HG02623 (cell line): ENCODE measurements at regions not wholly inside any gene's neighbourhood (a gene's known extent, or its start where the extent isn't known, plus 50 kb on each side); places are given as distances from the start of the nearest gene placed in this dataset.
"Not testable (repeated sequence)": the region's sequence is repeated elsewhere in the genome, so short reads cannot be mapped to it uniquely, and the experiment has no call there.

Experiments
- ATAC-seq: cut with Tn5 transposase; IDR thresholded peaks from one replicate; pipeline ENCODE4 v1.9.1; 2021; ENCODE audit warnings: moderate library complexity; ENCODE audit not compliant: unreplicated experiment

DNA sequence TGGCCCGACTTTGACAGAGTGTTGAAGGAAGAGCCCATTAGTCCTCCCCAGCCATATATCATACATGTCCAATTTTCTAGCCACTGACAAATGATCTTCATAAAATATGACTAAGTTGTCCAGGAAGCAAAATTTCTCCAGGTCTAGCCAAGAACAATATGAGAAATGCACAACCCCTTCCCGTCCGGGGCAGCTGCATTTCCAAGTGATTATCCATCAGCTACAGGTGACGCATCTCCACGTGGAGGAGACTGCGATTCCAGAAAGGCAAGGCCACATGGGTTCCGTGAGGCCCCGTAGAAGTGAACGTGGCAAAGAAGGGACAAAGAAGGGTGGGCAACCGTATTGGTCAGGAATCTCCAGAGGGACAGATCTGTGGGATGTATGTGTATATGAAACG is 118.6 kb downstream of the ATP6V0E2 start:
- not testable (repeated sequence) for ATAC-seq

DNA sequence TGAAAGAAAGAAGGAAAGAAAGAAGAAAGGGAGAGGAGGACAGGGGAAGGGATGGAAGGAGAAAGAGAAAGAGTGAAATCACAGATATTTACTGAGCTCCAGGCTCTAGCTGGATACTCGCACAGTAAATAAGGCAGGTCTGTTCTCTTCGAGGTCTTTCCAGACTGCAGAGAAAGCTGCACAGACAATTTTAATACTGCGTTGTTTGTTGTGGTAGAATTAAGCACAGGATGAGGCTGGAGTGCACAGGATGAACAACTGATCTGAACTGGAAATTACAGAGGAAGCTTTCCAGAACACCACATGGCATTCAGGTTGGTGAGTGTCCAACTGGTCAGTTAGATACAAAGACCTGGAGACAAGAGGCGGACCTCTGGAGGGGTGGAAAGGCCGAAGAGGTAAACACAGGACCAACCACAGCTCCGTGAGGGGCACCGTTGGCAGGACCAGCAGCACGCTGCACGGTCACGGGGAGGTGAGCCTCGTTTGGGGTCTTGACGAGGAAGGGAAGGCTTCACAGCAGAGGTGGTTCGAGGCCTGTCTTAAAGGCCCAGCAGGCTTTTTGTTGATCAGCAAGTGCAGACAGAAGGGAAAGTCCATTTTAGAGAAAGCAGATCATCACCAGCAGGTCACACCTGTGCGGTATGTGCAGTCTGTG is 121.7 kb downstream of the ATP6V0E2 start:
- ATAC-seq = not testable (repeated sequence)

DNA sequence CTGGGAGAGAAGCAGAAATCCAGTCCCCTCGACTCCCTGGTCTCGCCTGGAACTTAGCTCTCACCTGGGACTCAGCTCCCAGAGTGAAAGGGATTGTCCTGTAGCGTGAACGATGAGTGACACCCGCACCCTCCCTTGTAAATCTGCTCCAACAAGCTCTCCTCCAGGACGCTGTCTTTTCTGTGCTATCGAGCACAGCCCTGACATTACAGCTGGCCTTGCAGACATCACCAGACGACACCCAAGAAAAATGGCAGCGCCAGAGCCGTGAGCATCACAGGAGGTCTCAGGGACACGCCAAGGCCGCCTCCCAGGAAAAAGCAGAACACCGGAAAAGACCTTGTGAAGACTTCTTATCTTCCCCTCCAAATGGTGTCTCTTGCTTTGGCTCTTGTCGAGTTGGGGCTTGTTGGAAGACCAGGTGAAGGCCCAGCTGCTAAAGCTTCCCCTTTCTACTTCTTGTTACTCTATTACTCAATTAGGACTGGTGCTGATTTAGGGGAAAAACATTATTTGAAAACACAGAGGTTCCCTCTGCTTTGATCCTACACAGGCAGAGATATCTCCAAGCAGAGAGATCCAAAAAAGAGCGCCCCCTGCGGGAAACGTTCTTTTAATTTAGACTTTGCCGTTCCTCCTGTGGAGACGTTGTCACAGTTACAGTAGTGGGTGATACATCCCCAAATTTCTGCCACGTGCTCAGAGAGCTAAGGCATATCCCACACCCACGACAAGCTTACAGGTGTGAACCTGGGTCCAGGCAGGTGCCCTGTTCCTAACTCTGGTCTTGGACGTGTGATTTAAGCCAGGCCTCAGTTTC is 127.2 kb downstream of the ATP6V0E2 start:
- not testable (repeated sequence) for ATAC-seq

DNA sequence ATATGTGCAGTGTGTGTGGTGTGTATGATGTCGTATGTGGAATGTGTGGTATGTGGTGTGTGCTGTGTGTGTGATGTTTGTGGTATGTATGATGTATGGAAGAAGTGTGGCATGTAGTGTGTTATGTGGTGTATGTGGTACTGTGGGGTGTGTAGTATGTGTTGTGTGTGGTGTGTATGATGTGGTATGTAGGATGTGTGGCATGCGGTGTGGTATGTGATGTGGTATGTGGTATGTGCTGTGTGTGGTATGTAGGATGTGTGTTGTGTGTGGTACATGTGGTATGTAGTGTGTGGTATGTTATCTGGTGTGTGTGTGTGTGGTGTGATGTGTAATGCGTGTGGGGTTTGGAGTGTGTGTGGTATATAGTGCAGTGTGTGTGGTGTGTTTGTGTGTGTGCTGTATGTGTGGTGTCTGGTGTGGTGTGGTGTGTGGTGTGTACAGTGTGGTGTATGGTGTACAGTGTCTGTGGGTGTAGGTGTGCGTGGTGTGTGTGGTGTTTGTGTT is 129.6 kb downstream of the ATP6V0E2 start:
- no peak for ATAC-seq

- ATAC-seq = not testable (repeated sequence)
Observed at GRCh38 chr7:150003973-150004372, 130.2 kb downstream of the ATP6V0E2 start.

DNA sequence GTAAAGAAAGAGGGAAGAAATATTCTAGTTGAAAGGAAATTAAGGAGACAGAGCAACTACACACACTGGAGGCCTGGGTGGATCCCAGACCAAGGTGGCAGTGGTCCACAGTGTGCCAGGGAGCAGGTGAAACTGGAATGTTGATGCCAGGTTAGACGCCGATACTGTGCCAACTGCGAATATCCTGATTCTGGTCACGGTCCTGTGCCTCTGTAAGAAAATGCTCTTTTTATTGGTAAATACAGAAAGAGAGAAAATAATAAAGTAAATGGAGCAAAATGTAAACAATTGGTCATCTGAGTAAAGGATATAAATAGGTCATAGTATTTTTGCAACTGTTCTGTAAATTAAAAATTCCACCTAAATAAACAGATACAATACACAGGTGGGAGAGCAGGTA is 131.1 kb downstream of the ATP6V0E2 start:
- not testable (repeated sequence) for ATAC-seq

DNA sequence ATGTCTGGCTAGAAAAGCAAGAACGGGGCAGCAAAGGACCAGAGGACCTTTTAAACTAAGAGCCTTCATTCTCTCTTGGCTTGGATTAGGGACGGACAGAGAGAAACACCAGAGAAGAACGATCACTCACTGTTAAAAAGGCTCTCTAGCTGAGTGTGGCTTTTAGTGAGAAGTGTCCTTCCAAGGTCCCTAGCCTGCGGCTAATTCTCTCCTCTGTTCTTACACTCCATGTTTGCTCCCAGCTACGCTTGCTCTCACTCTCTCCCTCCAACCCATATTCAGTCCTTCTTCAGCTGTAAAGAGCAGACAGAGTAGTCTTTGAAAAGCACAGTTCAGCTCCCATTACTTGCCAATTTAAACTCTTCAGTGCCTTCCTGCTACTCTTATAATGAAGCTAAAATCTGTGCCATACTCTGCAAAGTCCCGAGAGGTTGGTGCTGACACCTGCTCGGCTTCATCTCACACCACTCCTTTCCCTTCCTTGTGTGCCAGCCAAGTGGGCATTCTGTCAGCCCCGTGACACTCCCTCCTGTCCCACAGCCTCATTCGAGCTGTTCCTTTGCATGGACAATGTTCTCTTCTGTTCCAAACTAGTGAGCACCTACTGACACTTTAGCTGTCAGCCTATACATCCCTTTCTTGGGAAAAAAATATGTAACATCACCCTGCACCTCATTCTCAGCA is 136.0 kb downstream of the ATP6V0E2 start:
- ATAC-seq = not testable (repeated sequence)

- not testable (repeated sequence) for ATAC-seq
Observed at GRCh38 chr7:150016651-150017189, 143.0 kb downstream of the ATP6V0E2 start.

DNA sequence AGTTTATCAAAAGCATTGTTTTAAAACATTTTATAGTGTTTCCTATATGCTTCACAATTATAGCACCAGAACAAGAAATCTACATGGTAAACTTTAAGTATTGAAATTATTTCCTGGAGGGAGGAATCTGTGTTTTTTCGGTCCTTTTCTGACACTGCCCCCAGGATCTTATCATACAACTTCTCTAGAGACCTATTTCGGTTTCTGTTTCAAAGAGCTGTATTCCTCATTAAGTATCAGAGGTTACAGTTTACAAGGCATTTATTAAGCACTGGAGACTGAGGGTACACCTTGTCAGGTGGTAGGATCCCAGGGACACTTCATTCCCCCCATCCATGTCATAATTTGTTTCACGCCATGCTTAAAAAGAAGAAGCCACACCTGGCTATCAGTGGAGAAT is 146.4 kb downstream of the ATP6V0E2 start:
- ATAC-seq = not testable (repeated sequence)

DNA sequence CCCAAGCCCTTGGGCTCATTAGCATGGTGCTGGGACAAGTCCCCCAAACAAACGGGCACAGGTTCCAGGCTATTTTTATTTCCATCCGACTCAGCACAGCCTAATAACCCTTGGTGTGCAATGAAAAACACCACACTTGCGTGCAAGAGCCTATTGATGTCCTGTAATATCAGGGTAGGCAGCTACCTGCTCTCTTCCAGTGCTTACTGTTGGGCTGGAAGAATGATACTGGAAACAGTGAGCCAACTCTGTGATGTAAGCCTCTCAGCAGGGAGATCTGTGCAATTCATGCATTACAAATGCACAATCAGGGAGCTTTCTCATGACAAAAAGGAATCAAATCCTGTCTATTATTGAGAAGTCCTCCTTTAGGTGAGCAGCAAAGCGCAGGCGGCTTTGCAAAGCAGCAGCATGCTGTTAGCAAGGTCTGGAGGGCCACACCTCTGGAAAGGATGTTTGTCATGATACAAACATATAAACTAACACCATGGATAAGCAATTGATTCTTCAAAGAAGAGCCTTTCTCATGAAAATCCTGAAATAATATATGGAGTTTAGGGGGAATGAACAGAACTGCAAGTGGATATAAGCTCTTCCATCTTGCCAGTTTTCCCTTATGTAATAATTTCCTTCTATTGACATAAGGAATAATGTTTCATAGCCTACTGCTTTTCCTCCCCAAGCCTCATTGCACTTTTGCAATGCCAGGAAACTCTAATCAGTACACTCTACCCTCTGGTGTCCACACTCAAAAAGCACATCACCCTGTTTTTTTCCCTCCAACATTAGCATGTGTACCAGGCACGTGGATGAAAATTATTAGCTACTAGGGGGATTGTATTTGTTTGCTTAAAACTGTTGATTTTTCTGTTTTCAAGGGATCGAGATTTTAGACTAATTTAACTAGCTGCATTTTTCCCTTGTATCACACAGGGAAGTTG is 151.1 kb downstream of the ATP6V0E2 start:
- not testable (repeated sequence) for ATAC-seq

DNA sequence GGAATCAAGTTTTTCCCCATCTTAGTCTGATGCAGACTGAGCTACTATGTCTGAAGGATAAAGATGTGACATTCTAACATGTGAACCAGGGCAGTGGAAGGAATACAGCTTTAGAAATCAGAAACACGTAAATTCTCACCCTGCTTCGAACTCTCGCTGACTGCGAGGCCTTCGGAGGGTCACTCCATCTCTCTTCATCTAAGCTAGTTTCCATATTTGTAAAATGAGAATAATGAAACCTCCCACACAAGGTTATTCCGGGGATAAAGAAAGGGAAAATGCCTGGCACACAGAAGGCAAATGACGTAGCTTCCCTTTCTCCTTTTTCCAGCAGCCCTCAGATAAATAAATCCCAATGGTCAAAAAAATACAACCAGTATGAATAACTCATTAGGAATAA is 152.0 kb downstream of the ATP6V0E2 start:
- not testable (repeated sequence) for ATAC-seq

- ATAC-seq = not testable (repeated sequence)
Observed at GRCh38 chr7:150028344-150029012, 154.7 kb downstream of the ATP6V0E2 start.

- ATAC-seq = not testable (repeated sequence)
Observed at GRCh38 chr7:150029013-150029389, 155.2 kb downstream of the ATP6V0E2 start.

- ATAC-seq = not testable (repeated sequence)
Observed at GRCh38 chr7:150031733-150032132, 158.0 kb downstream of the ATP6V0E2 start.

GRCh38 chr7:150033711-150034110 is 159.9 kb downstream of the ATP6V0E2 start:
- not testable (repeated sequence) for ATAC-seq

DNA sequence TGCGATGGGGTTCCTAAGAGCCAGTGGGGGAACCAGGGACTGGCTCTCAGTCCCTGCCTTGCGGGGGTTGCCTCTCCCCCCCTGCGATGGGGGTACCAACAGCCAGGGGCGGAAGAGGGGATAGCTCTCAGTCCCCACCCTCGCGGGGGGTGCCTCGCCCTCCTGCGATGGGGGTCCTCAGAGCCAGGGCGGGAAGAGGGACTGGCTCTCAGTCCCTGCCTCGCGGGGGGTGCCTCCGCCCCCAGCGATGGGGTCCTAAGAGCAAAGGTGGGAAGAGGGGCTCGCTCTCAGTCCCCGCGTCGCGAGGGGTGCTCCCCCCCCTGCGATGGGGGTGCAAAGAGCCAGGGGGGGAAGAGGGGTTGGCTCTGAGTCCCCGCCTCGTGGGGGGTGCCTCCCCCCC is 162.0 kb downstream of the ATP6V0E2 start:
- not testable (repeated sequence) for ATAC-seq

DNA sequence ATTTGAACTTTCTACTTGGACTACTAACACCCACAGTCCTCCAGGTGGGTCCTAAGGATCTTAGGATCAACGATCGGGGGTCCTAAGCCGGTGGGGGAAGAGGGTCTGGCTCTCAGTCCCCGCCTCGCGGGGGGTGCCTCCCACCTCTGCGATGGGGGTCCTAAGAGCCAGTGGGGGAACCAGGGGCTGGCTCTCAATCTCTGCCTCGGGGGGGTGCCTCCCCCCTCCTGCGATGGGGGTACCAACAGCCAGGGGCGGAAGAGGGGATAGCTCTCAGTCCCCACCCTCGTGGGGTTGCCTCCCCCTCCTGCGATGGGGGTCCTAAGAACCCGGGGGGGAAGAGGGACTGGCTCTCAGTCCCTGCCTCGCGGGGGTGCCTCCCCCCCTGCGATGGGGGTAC is 165.3 kb downstream of the ATP6V0E2 start:
- ATAC-seq = not testable (repeated sequence)

DNA sequence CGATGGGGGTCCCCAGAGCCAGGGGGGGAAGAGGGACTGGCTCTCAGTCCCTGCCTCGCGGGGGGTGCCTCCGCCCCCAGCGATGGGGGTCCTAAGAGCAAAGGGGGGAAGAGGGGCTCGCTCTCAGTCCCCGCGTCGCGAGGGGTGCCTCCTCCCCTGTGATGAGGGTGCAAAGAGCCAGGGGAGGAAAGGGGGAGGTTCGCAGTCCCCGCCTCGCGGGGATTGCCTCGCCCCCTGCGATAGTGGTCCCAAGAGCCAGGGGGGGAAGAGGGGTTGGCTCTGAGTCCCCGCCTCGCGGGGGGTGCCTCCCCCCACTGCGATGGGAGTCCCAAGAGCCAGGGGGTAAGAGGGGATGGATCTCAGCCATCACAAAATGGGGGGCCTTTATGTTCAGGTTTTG is 168.5 kb downstream of the ATP6V0E2 start:
- not testable (repeated sequence) for ATAC-seq

DNA sequence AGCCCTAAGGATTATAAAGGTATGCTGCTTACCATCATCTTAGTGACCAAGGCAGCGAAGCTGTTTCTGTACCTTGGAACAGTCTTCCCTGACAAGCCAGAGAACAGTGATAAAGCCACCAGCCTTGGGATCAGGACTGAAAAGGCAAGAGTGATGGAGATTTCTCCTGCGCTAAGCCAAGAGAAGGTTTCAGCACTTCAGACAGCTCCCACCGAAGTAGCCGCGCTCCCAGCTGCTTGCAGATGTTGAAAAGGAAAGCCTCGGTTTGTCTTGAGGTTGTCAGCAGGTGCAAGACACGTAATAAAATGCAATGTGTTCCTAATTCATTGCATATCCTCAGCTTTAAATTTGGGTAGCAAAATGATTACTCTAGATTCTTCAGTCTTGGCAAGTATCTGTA is 171.0 kb downstream of the ATP6V0E2 start:
- not testable (repeated sequence) for ATAC-seq
